SK-N-SH treated with all-trans-retinoic acid at 6 μM for 48 hours (cell line): ENCODE measurements at regions not wholly inside any gene's neighbourhood (a gene's known extent, or its start where the extent isn't known, plus 50 kb on each side); places are given as distances from the start of the nearest gene placed in this dataset.

Experiments used
- ARNTL ChIP-seq: fragments of 450-650 bp; formaldehyde crosslinking; IDR thresholded peaks from 2 replicates; pipeline ENCODE4 v1.5.0; 2020; ENCODE audit warnings: low read depth, mild to moderate bottlenecking, moderate library complexity, borderline replicate concordance
- BACH2 ChIP-seq: fragments of 250-450 bp; sonication (Bioruptor Pico); IDR thresholded peaks from 2 replicates; pipeline ENCODE4 v1.9.0; 2021; ENCODE audit warnings: mild to moderate bottlenecking, borderline replicate concordance
- CSDC2 ChIP-seq: fragments of 250-450 bp; sonication (Bioruptor Pico); IDR thresholded peaks from 2 replicates; pipeline ENCODE4 v1.5.0; 2020; ENCODE audit warnings: mild to moderate bottlenecking, moderate library complexity
- TOX ChIP-seq: fragments of 250-450 bp; sonication (Bioruptor Pico); IDR thresholded peaks from 2 replicates; pipeline ENCODE4 v1.8.0; 2021; ENCODE audit warnings: mild to moderate bottlenecking, moderate library complexity, borderline replicate concordance
- ZFP3 ChIP-seq: fragments of 250-450 bp; sonication (Bioruptor Pico); IDR thresholded peaks from 2 replicates; pipeline ENCODE4 v1.5.0; 2020; ENCODE audit warnings: mild to moderate bottlenecking, moderate library complexity
- ZFP30 ChIP-seq: fragments of 450-650 bp; formaldehyde crosslinking; IDR thresholded peaks from 2 replicates; pipeline ENCODE4 v1.5.0; 2022; ENCODE audit warnings: mild to moderate bottlenecking, moderate library complexity

- TF ChIP-seq TOX (CRISPR knock-in tag): no peak
- no peak for TF ChIP-seq ZFP30 (CRISPR knock-in tag)
- no peak for TF ChIP-seq ZFP3 (CRISPR knock-in tag)
- TF ChIP-seq BACH2 (CRISPR knock-in tag): no peak
- TF ChIP-seq ARNTL (CRISPR knock-in tag): no peak
- no peak for TF ChIP-seq CSDC2 (CRISPR knock-in tag)
Measured at GRCh38 chr14:71709987-71710386, 222.2 kb upstream of the RGS6 start.
